Embryonic facial prominence (tissue), 1 donor: ENCODE measurements at regions not wholly inside any gene's neighbourhood (a gene's known extent, or its start where the extent isn't known, plus 50 kb on each side); places are given as distances from the start of the nearest gene placed in this dataset.
"Not testable (repeated sequence)": the region's sequence is repeated elsewhere in the genome, so short reads cannot be mapped to it uniquely, and the experiment has no call there.

Experiments
- DNase-seq: peaks from one replicate; pipeline ENCODE4 v3.0.0-alpha.2; 2016; ENCODE audit errors: extremely low spot score

- DNase-seq, result no peak
These were observed 125.7 kb upstream of the MYO3A start for GRCh38 chr10:25808372-25808771.

GRCh38 chr10:25811052-25811685 is 122.9 kb upstream of the MYO3A start:
- DNase-seq, result no peak

GRCh38 chr10:25813511-25813910 is 120.5 kb upstream of the MYO3A start:
- no peak for DNase-seq

GRCh38 chr10:25815236-25815635 is 118.8 kb upstream of the MYO3A start:
- DNase-seq, result no peak

- no peak for DNase-seq
These were observed 117.8 kb upstream of the MYO3A start for GRCh38 chr10:25815999-25816768.

- DNase-seq, result no peak
These were observed 116.8 kb upstream of the MYO3A start for GRCh38 chr10:25817200-25817599.

- DNase-seq, result no peak
These were observed 115.3 kb upstream of the MYO3A start for GRCh38 chr10:25818751-25819150.

- DNase-seq, result no peak
These were observed 113.6 kb upstream of the MYO3A start for GRCh38 chr10:25820472-25820871.

GRCh38 chr10:25820874-25821273 is 113.2 kb upstream of the MYO3A start:
- DNase-seq, result no peak

GRCh38 chr10:25824050-25824449 is 110.0 kb upstream of the MYO3A start:
- DNase-seq, result no peak

GRCh38 chr10:25828475-25828874 is 105.6 kb upstream of the MYO3A start:
- DNase-seq, result no peak

- DNase-seq, result no peak
These were observed 102.9 kb upstream of the MYO3A start for GRCh38 chr10:25831080-25831479.

- DNase-seq, result no peak
These were observed 94.3 kb upstream of the MYO3A start for GRCh38 chr10:25839683-25840082.

- not testable (repeated sequence) for DNase-seq
These were observed 93.2 kb upstream of the MYO3A start for GRCh38 chr10:25840875-25841274.

- no peak for DNase-seq
These were observed 91.9 kb upstream of the MYO3A start for GRCh38 chr10:25842146-25842545.

GRCh38 chr10:25843551-25844170 is 90.4 kb upstream of the MYO3A start:
- DNase-seq, result no peak

GRCh38 chr10:25844716-25845115 is 89.3 kb upstream of the MYO3A start:
- DNase-seq, result not testable (repeated sequence)

GRCh38 chr10:25849268-25849667 is 84.8 kb upstream of the MYO3A start:
- no peak for DNase-seq

GRCh38 chr10:25849988-25850387 is 84.0 kb upstream of the MYO3A start:
- no peak for DNase-seq

- DNase-seq, result no peak
These were observed 82.5 kb upstream of the MYO3A start for GRCh38 chr10:25851548-25851947.

- no peak for DNase-seq
These were observed 81.6 kb upstream of the MYO3A start for GRCh38 chr10:25852364-25852941.

GRCh38 chr10:25858076-25858475 is 76.0 kb upstream of the MYO3A start:
- no peak for DNase-seq

- no peak for DNase-seq
These were observed 68.8 kb upstream of the MYO3A start for GRCh38 chr10:25865267-25865666.
